ENCODE measurements at regions not wholly inside any gene's neighbourhood (a gene's known extent, or its start where the extent isn't known, plus 50 kb on each side); places are given as distances from the start of the nearest gene placed in this dataset.

- TF ChIP-seq CTCF (IDR thresholded peaks at IDR 0.05; ENCODE audit: control extremely low read depth, extremely low read depth, low read depth, missing control alignments) = no peak
- CTCF ChIA-PET = no interaction called here
- DNase-seq (ENCODE audit: extremely low spot score) = no peak
- POLR2A ChIA-PET = no interaction called here
Measured at GRCh38 chr18:72201032-72201431, 343.1 kb downstream of the CBLN2 start.

- ChIA-PET POLR2A (no interaction called here), CTCF (no interaction called here)
- DNase-seq (ENCODE audit: extremely low spot score) = no peak
- no peak for TF ChIP-seq CTCF (IDR thresholded peaks at IDR 0.05; ENCODE audit: control extremely low read depth, extremely low read depth, low read depth, missing control alignments)
Measured at GRCh38 chr18:72197591-72197990, 346.6 kb downstream of the CBLN2 start.

GRCh38 chr18:72194072-72194471 is 350.1 kb downstream of the CBLN2 start:
- DNase-seq (ENCODE audit: extremely low spot score) = no peak
- no peak for TF ChIP-seq CTCF (IDR thresholded peaks at IDR 0.05; ENCODE audit: control extremely low read depth, extremely low read depth, low read depth, missing control alignments)
- POLR2A ChIA-PET = no interaction called here
- CTCF ChIA-PET = no interaction called here

GRCh38 chr18:72187956-72188355 is 356.2 kb downstream of the CBLN2 start:
- TF ChIP-seq CTCF (IDR thresholded peaks at IDR 0.05; ENCODE audit: control extremely low read depth, extremely low read depth, low read depth, missing control alignments) = no peak
- ChIA-PET POLR2A (no interaction called here), CTCF (interaction anchor here (1.4 kb wide), 1 partner anchor 16 kb away, joined by 3 read pairs; no protein-coding TSS in a partner anchor)
- DNase-seq (ENCODE audit: extremely low spot score) = no peak

GRCh38 chr18:72181241-72181764 is 362.8 kb downstream of the CBLN2 start:
- DNase-seq (ENCODE audit: extremely low spot score) = peak; percentile 10

GRCh38 chr18:72180689-72181088 is 363.5 kb downstream of the CBLN2 start:
- TF ChIP-seq CTCF (IDR thresholded peaks at IDR 0.05; ENCODE audit: control extremely low read depth, extremely low read depth, low read depth, missing control alignments) = no peak
- ChIA-PET POLR2A (no interaction called here), CTCF (interaction anchor here (1.3 kb wide), 1 partner anchor 9 kb away, joined by 3 read pairs; no protein-coding TSS in a partner anchor)
- no peak for DNase-seq (ENCODE audit: extremely low spot score)

More at GRCh38 chr18:72181241-72181764, 362.8 kb downstream of the CBLN2 start:
- POLR2A ChIA-PET = no interaction called here
- CTCF ChIA-PET = interaction anchor here (1.3 kb wide), 1 partner anchor 9 kb away, joined by 3 read pairs; no protein-coding TSS in a partner anchor
- TF ChIP-seq CTCF (IDR thresholded peaks at IDR 0.05; ENCODE audit: control extremely low read depth, extremely low read depth, low read depth, missing control alignments) = no peak

Measured in GM10248 (cell line).